K562 (cell line): ENCODE measurements at regions not wholly inside any gene's neighbourhood (a gene's known extent, or its start where the extent isn't known, plus 50 kb on each side); places are given as distances from the start of the nearest gene placed in this dataset.

ENCODE experiments used
- BCL6 ChIP-seq: fragments of 250-450 bp; sonication (Bioruptor Pico); IDR thresholded peaks from 2 replicates; pipeline ENCODE4 v1.4.0; 2020
- CEBPB ChIP-seq: fragments of 450-650 bp; IDR thresholded peaks from 2 replicates; pipeline ENCODE4 v1.6.1; 2016; ENCODE audit warnings: missing genetic modification characterization, missing compliant biosample characterization
- KDM4B ChIP-seq, 2 experiments: fragments of 450-650 bp in 1 of 2; sonication (generic) in 1 of 2; IDR thresholded peaks; 2 replicates each; pipeline ENCODE4 v1.6.1; 2016 to 2017; ENCODE audit warnings: borderline replicate concordance in 2 of 2, antibody characterized with exemption in 1 of 2, low read depth in 1 of 2, mild to moderate bottlenecking in 1 of 2
- MAFK ChIP-seq: IDR thresholded peaks from 2 replicates; pipeline ENCODE4 v1.6.1; 2011; ENCODE audit warnings: low read length, improper control_type of control experiment
- MECOM ChIP-seq: fragments of 250-450 bp; sonication (Bioruptor Pico); IDR thresholded peaks from 2 replicates; pipeline ENCODE4 v1.8.0; 2022; ENCODE audit warnings: inconsistent platforms
- MYC ChIP-seq, 2 experiments: fragments of 250-450 bp in 1 of 2; sonication (Bioruptor Pico) in 1 of 2; IDR thresholded peaks; 2 replicates each; pipeline versions ENCODE4 v1.5.1 to v1.6.1; 2012 to 2021; ENCODE audit warnings: low read depth in 2 of 2, borderline replicate concordance in 1 of 2, improper control_type of control experiment in 1 of 2, low read length in 1 of 2, mild to moderate bottlenecking in 1 of 2, moderate library complexity in 1 of 2
- ZC3H4 ChIP-seq: sonication (generic); formaldehyde crosslinking; IDR thresholded peaks from 2 replicates; pipeline ENCODE4 v1.9.0; 2021; ENCODE audit warnings: missing genetic modification reagents, borderline replicate concordance
- ZKSCAN3 ChIP-seq: fragments of 250-450 bp; sonication (Bioruptor Pico); IDR thresholded peaks from 2 replicates; pipeline ENCODE4 v1.4.0; 2020
- ZNF436 ChIP-seq: fragments of 250-450, 450-650 bp; sonication (Bioruptor Pico); formaldehyde crosslinking; IDR thresholded peaks from 2 replicates; pipeline ENCODE4 v1.7.0; 2020; ENCODE audit warnings: mild to moderate bottlenecking
- ZNF639 ChIP-seq, 2 experiments: fragments of 200-800 bp in 1 of 2; sonication (Bioruptor generic) in 1 of 2; sonication (generic) in 1 of 2; formaldehyde crosslinking in 1 of 2; IDR thresholded peaks in 1 of 2; conservative IDR thresholded peaks in 1 of 2; 2 replicates each; pipeline versions ENCODE4 v1.5.0 to v1.6.1; 2016 to 2020; ENCODE audit warnings: missing compliant biosample characterization in 1 of 2, missing genetic modification characterization in 1 of 2, missing genetic modification reagents in 1 of 2
- TF ChIP-seq, protein P1 (sequence below): fragments of 150-350 bp; conservative IDR thresholded peaks from 2 replicates; pipeline ENCODE4 v1.6.1; 2014; ENCODE audit warnings: low read length
- TF ChIP-seq, protein P2 (sequence below): fragments of 250-450 bp; sonication (Bioruptor Pico); IDR thresholded peaks from 2 replicates; pipeline ENCODE4 v1.4.0; 2020; ENCODE audit warnings: borderline replicate concordance
- TF ChIP-seq, protein P3 (sequence below): sonication (generic); formaldehyde crosslinking; IDR thresholded peaks from 2 replicates; pipeline ENCODE4 v1.8.0; 2022; ENCODE audit warnings: mild to moderate bottlenecking, missing genetic modification reagents
- TF ChIP-seq, protein P4 (sequence below): fragments of 450-650 bp; conservative IDR thresholded peaks from 2 replicates; pipeline ENCODE4 v1.6.1; 2016; ENCODE audit warnings: missing genetic modification characterization, low read depth, mild to moderate bottlenecking, missing compliant biosample characterization, moderate library complexity

- TF ChIP-seq MYC (IDR thresholded peaks at IDR 0.05; ENCODE audit: low read depth, low read length) (peak; percentile 47; the same call in 1 of the 2 replicates), MYC (CRISPR knock-in tag; IDR thresholded peaks at IDR 0.05; ENCODE audit: borderline replicate concordance, low read depth) (no peak), ZKSCAN3 (no peak), MAFK (peak; percentile 25; the same call in 1 of the 2 replicates), ZNF639 (CRISPR knock-in tag; conservative IDR thresholded peaks at IDR 0.05 in 1 of 2, IDR thresholded peaks at IDR 0.05 in 1 of 2) (no peak), ZC3H4 (CRISPR knock-in tag) (no peak), ZNF436 (CRISPR knock-in tag) (no peak), CEBPB (tag) (peak; percentile 70), MECOM (0 out of 2 replicates have a peak, but pooled peaks have one; percentile 22), BCL6 (CRISPR knock-in tag) (no peak), KDM4B (IDR thresholded peaks at IDR 0.05; ENCODE audit: borderline replicate concordance in 2 of 2, low read depth in 1 of 2) (no peak)
- TF ChIP-seq, protein P1, sequence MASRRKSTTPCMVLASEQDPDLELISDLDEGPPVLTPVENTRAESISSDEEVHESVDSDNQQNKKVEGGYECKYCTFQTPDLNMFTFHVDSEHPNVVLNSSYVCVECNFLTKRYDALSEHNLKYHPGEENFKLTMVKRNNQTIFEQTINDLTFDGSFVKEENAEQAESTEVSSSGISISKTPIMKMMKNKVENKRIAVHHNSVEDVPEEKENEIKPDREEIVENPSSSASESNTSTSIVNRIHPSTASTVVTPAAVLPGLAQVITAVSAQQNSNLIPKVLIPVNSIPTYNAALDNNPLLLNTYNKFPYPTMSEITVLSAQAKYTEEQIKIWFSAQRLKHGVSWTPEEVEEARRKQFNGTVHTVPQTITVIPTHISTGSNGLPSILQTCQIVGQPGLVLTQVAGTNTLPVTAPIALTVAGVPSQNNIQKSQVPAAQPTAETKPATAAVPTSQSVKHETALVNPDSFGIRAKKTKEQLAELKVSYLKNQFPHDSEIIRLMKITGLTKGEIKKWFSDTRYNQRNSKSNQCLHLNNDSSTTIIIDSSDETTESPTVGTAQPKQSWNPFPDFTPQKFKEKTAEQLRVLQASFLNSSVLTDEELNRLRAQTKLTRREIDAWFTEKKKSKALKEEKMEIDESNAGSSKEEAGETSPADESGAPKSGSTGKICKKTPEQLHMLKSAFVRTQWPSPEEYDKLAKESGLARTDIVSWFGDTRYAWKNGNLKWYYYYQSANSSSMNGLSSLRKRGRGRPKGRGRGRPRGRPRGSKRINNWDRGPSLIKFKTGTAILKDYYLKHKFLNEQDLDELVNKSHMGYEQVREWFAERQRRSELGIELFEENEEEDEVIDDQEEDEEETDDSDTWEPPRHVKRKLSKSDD: no peak
- TF ChIP-seq, protein P2, sequence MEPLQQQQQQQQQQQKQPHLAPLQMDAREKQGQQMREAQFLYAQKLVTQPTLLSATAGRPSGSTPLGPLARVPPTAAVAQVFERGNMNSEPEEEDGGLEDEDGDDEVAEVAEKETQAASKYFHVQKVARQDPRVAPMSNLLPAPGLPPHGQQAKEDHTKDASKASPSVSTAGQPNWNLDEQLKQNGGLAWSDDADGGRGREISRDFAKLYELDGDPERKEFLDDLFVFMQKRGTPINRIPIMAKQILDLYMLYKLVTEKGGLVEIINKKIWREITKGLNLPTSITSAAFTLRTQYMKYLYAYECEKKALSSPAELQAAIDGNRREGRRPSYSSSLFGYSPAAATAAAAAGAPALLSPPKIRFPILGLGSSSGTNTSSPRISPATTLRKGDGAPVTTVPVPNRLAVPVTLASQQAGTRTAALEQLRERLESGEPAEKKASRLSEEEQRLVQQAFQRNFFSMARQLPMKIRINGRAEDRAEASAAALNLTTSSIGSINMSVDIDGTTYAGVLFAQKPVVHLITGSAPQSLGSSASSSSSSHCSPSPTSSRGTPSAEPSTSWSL (CRISPR knock-in tag): no peak
- TF ChIP-seq, protein P3, sequence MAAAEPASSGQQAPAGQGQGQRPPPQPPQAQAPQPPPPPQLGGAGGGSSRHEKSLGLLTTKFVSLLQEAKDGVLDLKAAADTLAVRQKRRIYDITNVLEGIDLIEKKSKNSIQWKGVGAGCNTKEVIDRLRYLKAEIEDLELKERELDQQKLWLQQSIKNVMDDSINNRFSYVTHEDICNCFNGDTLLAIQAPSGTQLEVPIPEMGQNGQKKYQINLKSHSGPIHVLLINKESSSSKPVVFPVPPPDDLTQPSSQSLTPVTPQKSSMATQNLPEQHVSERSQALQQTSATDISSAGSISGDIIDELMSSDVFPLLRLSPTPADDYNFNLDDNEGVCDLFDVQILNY (CRISPR knock-in tag): no peak
- TF ChIP-seq, protein P4, sequence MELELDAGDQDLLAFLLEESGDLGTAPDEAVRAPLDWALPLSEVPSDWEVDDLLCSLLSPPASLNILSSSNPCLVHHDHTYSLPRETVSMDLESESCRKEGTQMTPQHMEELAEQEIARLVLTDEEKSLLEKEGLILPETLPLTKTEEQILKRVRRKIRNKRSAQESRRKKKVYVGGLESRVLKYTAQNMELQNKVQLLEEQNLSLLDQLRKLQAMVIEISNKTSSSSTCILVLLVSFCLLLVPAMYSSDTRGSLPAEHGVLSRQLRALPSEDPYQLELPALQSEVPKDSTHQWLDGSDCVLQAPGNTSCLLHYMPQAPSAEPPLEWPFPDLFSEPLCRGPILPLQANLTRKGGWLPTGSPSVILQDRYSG (tag): no peak
Measured at GRCh38 chr6:27176523-27177484, 70.7 kb upstream of the PRSS16 start (continued).
